GM12874 (cell line): ENCODE measurements at regions not wholly inside any gene's neighbourhood (a gene's known extent, or its start where the extent isn't known, plus 50 kb on each side); places are given as distances from the start of the nearest gene placed in this dataset.

ENCODE experiments used
- TF ChIP-seq, protein P1 (sequence below): IDR thresholded peaks from 2 replicates; pipeline ENCODE4 v1.5.1; 2011; ENCODE audit warnings: low read depth, mild to moderate bottlenecking, control low read depth, low read length, moderate library complexity; ENCODE audit not compliant: insufficient read depth

DNA sequence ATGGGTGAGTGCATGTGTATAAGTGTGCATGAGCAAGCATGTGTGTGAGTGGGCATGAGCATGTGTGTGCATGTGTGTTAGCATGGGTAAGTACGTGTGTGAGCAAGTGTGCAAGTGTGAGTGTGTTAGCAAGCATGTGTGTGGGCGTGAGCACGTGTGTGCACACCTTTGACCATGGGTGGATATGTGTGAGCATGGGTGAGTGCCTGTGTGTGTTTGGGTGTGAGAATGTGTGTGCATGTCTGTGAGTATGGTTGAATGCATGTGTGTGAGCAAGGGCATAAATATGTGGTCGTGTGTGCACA lies 84.6 kb downstream of the DLL1 start:
- TF ChIP-seq, protein P1, sequence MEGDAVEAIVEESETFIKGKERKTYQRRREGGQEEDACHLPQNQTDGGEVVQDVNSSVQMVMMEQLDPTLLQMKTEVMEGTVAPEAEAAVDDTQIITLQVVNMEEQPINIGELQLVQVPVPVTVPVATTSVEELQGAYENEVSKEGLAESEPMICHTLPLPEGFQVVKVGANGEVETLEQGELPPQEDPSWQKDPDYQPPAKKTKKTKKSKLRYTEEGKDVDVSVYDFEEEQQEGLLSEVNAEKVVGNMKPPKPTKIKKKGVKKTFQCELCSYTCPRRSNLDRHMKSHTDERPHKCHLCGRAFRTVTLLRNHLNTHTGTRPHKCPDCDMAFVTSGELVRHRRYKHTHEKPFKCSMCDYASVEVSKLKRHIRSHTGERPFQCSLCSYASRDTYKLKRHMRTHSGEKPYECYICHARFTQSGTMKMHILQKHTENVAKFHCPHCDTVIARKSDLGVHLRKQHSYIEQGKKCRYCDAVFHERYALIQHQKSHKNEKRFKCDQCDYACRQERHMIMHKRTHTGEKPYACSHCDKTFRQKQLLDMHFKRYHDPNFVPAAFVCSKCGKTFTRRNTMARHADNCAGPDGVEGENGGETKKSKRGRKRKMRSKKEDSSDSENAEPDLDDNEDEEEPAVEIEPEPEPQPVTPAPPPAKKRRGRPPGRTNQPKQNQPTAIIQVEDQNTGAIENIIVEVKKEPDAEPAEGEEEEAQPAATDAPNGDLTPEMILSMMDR = no peak

DNA sequence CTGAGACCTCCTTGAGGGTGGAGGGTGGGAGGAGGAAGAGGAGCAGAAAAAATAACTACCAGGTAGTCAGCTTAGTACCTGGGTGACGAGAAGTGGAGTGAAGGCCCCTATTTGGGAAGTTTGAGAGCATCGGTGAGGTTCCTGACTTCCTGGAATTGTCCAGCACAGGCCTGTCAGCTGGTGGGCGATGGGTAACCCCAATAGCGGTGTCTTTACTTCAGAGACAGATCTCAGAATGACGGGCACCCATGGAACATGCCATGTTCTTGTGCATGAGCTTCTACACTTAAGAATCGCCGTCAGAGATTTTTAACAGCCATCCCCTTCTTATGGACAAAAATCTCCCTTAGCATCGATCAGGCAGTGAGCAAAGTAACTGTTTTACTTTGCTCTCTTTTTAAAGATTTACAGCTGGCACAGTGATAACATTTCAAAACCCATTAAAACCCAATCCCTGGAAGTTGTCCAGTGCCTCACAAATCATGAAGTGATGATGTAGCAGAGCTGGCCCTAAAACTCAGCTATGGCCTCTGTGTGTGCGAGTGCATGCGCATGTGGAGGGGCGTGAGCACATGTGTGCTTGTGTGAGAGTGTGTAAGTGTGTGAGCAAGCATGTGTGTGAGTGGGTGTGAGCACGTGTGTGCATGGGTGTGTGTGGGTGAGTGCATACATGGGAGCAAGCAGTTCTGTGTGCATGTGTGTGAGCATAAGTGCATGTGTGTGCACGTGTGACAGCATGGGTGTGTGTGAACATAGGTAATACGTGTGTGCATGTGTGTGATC lies 85.2 kb downstream of the DLL1 start:
- TF ChIP-seq, protein P1 = no peak

DNA sequence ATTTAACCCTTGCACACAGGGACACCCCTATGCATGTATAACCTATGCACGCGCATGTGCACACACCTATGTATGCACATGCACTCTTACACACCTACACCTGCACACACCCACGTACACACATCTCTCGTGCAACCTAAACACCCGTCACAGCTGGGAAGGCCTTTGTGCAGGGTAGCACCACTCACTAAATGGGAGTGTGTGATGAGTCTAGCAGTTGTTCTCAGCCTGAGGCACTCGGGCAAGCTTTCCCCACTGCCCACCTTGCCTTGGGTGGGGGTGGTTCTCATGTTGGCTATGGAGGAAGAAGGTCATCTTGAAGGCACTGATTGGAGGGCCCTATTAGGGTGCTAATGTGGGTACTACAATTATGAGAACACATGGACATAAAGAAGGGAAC lies 85.8 kb downstream of the DLL1 start:
- TF ChIP-seq, protein P1 = no peak

DNA sequence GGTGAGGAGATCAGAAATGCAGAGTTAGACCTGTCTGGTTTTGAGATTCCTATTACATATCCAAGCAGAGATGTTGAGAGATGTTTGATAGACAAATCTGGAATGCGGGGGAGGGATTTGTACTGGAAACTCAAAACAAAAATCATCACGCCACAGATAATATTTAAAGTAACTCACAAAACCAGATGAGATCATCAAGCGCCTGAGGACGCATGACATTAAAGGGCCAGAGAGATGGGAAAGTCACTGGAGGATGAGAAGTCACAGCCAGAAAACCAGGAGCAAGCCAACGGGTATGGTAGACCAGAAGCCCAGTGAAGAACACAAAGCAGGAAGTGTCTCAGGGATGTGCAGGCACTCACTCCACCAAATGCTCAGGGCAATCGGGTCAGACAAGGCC lies 87.7 kb downstream of the DLL1 start:
- TF ChIP-seq, protein P1 = no peak

DNA sequence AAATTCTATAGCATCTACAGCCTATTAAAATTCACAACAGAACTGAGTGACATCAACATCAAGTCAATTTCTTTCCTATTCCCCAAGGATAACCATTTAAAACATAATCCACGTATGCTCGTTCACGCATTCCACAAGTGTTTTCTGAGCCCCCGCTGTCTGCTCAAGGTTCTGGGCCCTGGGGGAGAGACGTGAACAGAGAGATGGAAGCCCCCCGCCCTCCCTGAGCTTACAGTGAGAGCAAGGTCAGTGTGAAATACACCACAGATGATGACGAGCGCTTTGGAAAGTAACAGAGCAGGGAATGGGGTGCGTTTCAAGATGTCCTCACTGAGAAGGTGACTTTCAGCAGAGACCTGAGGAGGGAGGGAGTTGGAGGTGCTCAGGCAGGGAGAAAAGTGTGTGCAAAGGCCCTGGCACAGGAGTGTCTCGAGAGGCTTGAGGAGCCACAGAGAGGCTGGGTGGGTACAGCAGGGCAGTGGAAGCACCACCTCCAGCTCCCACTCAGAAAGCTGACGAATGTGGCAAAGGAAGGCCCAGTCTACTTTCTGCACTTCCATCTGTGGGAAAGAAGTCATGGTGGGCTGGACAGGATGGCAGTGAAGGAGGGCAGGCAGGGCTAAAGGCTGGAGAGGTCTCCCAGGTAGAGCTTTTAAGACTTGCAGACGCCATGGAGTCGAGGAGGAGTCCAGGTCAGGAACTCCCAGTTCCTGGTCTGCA lies 88.3 kb downstream of the DLL1 start:
- TF ChIP-seq, protein P1 = no peak

DNA sequence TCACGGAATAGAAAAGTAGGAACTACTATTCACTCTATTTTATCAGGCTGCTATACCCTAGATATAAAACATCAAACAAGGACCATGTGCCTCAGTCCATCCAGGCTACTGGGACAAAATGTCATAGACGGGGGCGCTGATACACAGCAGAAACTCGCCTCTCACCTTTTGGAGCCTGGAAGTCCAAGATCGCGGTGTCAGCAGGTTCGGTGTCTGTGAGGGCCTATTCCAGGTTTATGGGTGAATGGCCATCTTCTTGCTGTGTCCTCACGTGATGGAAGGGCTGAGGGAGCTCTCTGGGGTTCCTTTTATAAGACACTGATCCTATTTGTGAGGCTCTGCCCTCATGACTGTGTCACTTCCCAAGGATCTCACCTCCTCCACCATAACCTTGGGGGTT lies 89.5 kb downstream of the DLL1 start:
- TF ChIP-seq, protein P1 = no peak

DNA sequence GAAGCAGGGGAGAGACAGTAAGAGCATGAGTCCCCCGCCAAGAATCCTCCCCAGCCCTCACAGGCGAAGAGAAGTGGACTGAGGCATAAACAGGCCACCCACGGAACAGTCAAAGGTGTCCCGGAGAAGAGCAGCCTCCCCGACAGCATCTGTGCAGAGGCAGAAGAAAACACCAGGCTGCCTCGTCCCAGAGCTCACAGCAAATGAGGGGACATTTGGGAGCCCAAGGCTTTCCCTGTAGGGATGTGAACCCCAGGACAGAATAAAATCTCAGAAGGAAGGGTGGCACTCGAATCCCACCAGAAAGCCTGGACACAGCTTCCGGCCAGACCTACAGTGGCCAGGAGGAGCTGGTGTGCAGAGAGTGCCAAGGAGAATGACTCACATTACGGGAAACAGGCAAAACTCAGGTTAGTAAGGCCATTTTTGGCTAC lies 90.4 kb downstream of the DLL1 start:
- TF ChIP-seq, protein P1 = no peak
